GM19324 (cell line): ENCODE measurements at regions not wholly inside any gene's neighbourhood (a gene's known extent, or its start where the extent isn't known, plus 50 kb on each side); places are given as distances from the start of the nearest gene placed in this dataset.

Source experiments
- ATAC-seq: cut with Tn5 transposase; IDR thresholded peaks from one replicate; pipeline ENCODE4 v1.9.1; 2021; ENCODE audit warnings: mild to moderate bottlenecking, moderate library complexity; ENCODE audit not compliant: unreplicated experiment, low FRiP score

DNA sequence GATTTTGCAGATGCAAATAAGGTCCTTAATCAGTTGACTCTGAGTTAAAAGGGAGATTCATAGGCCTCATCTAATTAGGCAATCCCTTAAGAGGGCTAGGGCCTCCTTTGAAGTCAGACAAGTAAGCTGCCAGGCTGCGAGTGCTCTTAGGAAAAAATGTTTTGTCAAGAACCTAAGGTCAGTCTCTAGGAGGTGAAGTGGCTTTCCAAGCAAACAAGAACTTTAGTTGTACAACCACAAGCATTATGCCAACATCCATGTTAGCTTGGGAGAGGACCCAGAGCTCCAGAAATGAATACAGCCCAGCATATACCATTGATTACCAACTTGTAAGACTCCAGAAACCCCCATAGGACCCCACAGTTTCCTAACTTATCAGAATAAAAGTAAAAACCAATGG lies 1366.2 kb downstream of the PLA2G4A start:
- no peak for ATAC-seq

GRCh38 chr1:188218289-188218688 lies 1389.5 kb downstream of the PLA2G4A start:
- ATAC-seq, result no peak

- no peak for ATAC-seq
Measured at GRCh38 chr1:188220051-188220450, 1391.3 kb downstream of the PLA2G4A start.

GRCh38 chr1:188224263-188224662 lies 1395.5 kb downstream of the PLA2G4A start:
- no peak for ATAC-seq

- ATAC-seq, result no peak
Measured at GRCh38 chr1:188225975-188226374, 1397.2 kb downstream of the PLA2G4A start.

- no peak for ATAC-seq
Measured at GRCh38 chr1:188228623-188229022, 1399.9 kb downstream of the PLA2G4A start.

GRCh38 chr1:188237573-188238348 lies 1409.0 kb downstream of the PLA2G4A start:
- no peak for ATAC-seq

DNA sequence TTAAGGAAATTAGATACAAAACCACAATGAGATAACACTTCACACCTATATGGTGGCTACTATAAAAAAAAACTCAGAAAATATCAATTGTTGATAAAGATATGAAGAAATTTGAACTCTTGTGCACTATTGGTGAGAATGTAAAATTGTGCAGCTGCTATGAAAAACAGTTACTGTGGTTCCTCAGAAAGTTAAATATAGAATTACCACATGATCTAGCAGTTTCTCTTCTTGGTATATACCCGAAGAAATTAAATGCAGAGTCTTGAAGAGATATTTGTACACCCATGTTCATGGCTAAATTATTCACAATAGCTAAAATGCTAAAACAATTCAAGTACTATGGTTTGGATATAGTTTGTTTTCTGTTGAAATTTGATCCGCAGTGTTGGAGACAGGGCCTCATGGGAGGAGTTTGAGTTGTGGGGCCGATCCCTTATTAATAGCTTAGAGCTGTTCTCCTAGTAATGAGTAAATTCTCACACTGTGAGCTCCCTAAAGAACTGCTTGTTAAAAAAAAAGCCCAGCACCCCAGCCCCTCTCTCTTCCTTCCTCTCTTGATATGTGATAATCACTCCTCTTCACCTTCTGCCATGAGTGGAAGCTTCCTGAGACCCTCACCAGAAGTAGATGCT lies 1412.1 kb downstream of the PLA2G4A start:
- no peak for ATAC-seq

DNA sequence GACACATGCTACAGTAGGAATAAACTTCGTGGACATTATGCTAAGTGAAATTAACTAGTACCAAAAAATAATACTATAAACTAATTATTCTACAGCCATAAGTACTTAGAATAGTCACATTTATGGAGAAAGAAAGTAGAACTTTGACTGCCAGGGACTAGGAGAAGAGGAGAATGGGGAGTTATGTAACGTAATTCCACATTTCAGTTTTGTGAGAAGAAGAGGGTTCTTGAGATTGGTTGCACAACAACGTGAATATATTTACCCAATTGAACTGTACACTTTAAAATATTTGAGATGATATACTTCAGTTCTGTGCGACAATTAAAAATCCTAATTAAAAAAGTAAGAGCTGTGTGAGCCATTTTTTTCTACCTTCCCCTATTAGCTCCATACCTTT lies 1412.9 kb downstream of the PLA2G4A start:
- ATAC-seq, result no peak

DNA sequence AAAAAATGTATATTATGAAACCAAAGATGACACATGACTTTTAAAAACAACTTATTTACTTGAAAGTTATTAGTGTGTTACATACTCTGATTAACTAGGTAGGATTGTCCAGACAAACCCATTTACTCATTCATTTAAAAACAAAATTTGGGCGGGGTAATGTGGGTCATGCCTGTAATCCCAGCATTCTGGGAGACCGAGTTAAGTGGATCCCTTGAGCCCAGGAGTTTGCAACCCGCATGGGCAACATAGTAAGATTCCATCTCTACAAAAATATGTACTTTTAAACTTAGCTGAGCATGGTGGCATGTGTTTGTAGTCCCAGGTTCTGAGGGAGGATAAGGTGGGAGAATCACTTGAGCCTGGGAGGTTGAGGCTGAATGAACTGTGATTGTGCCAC lies 1414.7 kb downstream of the PLA2G4A start:
- no peak for ATAC-seq

DNA sequence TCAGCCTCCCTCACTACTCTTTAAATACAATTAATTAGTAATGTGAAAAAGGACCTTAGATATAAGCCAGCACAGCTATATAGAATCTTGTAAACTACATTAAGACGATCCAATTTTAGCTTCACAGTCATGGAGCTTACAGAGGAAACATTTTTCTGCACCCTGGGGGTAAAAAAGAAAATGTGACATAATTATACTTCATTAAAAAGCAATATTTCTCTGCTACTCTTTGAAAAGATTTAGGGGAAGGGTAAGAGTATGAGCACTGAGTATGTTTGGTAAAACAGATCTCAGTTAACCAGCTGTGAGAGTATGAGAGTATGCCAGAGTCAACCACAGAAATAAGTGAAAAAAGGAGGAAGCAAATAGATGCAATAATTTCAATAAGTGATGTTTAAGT lies 1415.9 kb downstream of the PLA2G4A start:
- no peak for ATAC-seq

GRCh38 chr1:188247255-188247654 lies 1418.5 kb downstream of the PLA2G4A start:
- no peak for ATAC-seq

GRCh38 chr1:188249811-188250210 lies 1421.1 kb downstream of the PLA2G4A start:
- ATAC-seq, result no peak

GRCh38 chr1:188251036-188251435 lies 1422.3 kb downstream of the PLA2G4A start:
- no peak for ATAC-seq

DNA sequence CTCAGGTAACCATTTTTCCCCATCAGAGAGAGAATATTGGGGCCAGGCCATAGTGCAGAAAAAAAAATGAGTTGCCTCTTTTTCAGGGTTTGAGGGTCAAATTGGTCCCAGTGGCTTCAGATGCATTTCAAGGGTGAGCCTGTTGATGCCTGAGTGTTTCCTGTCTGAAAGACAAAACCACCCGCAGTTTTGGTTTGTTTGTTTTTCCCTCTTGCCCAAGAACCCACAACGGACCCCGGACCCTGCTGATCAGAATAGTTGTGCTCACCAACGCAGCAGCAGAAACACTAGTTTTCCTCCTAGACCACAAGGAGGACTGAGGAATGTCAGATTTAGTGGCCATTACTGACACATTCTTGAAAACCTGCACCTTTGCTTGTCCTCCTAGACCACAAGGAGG lies 1433.1 kb downstream of the PLA2G4A start:
- ATAC-seq, result no peak

DNA sequence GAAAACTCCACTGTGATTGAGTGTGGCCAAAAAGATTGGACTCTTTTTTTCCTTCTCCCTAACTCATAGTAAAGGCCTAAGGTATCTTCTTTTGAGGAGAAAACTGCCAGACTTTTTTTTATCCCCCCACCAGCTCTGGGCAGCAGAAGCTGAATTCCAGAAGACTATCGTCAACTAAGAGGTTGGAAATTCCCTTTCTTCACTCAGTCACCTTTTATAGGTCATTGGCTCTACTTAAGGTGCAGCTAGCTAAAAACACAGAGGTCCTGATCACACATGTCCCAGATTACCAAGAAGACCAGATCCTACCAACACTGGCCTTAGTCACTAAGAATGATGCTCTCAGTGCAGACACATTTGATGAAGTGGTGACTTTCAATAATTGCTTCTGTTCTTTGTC lies 1441.2 kb downstream of the PLA2G4A start:
- ATAC-seq, result no peak

DNA sequence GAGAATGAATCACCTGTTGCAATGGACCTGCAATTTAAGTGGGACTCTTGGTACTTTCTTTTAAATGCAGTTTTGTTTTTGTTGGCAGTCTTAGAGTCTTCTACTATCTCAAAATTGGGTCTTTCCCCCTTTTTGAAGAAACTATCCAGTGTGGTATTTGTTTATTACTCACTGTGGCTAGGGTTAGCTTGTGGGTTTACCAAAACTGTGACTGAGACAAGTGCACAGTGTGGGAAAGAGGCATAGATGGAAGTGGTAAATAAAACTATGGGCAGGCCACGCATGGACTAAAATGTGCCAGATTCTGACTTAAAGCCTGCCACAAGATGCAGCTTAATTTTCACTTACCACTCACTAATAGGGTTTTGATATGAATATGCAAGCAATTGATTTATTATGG lies 1441.7 kb downstream of the PLA2G4A start:
- ATAC-seq, result no peak

DNA sequence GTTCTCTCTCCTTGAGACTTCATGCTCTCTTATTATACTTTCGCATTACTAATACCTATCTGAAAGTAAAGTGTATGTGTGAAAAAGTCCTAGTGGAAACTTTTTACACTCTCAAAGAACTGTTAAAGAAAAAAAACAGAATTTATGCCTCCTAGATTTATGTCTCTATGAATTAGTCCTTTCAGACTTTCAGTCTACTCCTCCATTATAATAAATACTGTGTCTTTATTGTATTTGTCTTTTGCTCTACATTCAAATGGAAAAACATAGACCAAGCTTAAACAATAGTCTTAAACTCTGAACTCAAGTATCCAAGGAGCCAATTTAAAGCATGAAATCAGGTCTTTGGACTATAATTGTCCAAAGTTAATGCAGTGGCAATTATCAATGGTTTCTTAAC lies 1449.0 kb downstream of the PLA2G4A start:
- ATAC-seq, result no peak

GRCh38 chr1:188281921-188282320 lies 1453.2 kb downstream of the PLA2G4A start:
- no peak for ATAC-seq

DNA sequence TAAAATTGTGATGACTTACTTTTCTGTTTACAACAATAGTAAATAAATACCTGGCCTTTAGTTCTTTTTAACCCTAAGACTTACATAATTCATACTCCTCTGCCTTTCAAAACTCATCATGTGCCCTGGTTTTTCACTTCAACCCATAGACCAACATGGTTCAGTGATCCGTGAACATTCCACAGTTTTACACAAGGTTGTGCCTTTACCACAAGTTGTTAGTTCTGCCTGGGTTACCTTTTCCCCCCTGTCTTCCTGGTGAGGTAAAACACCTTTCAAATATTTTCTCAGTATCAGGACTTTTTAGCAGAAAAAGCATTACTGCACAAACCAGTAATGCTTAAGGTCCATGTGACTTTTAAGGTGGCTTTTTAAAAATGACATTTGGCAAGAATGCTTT lies 1466.4 kb downstream of the PLA2G4A start:
- no peak for ATAC-seq

DNA sequence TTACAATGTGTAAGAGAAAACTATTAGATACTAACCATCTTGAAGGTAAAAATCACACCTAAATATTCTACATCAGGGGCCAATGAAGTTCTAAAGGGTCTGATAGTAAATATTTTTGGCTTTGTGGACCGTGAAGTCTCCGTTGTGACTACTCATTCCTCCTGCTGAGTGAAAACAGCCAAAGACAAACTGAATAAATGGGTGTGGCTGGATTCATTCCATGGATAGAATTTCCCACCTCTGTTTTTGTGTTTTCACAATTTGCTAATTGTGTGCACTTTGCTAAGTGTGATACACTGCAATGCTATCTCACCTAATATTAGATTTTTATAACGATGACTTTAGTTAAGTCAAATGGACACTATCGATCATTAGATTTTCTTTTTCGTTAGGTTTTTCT lies 1474.0 kb downstream of the PLA2G4A start:
- ATAC-seq, result no peak

- no peak for ATAC-seq
Measured at GRCh38 chr1:188314557-188315137, 1485.9 kb downstream of the PLA2G4A start.
